ENCODE measurements at regions not wholly inside any gene's neighbourhood (a gene's known extent, or its start where the extent isn't known, plus 50 kb on each side); places are given as distances from the start of the nearest gene placed in this dataset.

DNA sequence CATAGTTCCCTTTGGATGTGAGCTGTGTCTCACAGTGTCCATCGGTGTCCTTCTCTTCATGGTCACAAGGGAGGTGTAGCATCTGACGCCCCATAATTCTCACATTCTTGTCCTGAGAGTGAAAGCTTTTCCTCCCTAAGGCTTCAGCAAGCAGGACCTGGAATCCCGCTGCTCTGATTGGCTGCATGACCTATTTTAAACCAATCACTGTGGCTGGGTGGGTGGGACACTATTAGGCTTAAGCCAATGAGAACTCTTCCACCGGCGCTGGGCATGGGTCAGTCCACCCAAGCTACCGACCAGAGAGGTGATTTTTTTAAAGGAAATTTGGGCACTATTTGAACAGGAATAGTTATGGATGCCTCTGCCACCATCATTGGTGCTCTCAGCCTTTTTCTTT is 385.9 kb downstream of the MFSD1 start:
- Histone ChIP-seq H3K36me3 (ENCODE audit: control insufficient read depth, insufficient read depth, low read length) (no peaks in the 10 kb centered on the region), H3K4me3 (ENCODE audit: low read depth, low read length) (no peak overlapping the region), H3K27me3 (ENCODE audit: control insufficient read depth, insufficient read depth, low read length) (no peaks in the 10 kb centered on the region)
- FAIRE-seq = no peak
- TF ChIP-seq, protein P1, sequence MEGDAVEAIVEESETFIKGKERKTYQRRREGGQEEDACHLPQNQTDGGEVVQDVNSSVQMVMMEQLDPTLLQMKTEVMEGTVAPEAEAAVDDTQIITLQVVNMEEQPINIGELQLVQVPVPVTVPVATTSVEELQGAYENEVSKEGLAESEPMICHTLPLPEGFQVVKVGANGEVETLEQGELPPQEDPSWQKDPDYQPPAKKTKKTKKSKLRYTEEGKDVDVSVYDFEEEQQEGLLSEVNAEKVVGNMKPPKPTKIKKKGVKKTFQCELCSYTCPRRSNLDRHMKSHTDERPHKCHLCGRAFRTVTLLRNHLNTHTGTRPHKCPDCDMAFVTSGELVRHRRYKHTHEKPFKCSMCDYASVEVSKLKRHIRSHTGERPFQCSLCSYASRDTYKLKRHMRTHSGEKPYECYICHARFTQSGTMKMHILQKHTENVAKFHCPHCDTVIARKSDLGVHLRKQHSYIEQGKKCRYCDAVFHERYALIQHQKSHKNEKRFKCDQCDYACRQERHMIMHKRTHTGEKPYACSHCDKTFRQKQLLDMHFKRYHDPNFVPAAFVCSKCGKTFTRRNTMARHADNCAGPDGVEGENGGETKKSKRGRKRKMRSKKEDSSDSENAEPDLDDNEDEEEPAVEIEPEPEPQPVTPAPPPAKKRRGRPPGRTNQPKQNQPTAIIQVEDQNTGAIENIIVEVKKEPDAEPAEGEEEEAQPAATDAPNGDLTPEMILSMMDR (IDR thresholded peaks at IDR 0.05; ENCODE audit: insufficient read depth, low read length, severe bottlenecking) = no peak
- no peak for DNase-seq (ENCODE audit: low read depth)

DNA sequence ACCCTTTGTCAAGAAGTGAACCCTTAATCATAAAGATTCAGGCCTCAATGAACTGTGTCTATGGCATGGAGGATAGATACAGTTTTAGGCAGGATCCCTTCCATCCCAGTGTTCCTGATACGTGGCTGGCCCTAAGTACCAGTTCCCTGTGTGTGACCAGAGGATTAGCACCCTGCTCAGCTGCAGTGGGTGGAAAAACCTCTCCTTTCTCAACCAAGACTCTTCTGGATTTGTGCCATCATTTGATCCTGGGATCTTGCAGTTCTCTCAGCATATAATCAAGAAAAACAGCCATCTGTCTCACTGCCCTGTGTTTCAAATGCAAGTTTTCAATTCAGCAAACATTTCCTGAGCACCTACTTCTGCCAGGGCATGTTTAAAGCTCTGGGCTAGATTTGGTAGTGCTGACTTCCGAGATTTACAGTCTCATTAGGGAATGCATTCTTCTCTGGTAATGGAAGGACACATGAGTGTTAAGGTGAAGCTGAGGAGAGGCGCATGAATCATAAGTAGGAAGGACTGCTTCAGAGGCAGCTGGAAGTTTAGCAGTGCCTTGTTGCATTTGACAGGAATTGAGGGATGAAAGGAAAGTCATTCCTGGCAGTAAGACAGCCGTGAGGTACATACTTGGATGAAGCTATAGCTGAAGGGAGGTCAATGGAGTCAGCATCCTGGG is 388.3 kb downstream of the MFSD1 start:
- H3K27me3 ChIP-seq (ENCODE audit: control insufficient read depth, insufficient read depth, low read length) = no peaks in the 10 kb centered on the region
- no peak overlapping the region for H3K4me3 ChIP-seq (ENCODE audit: low read depth, low read length)
- no peaks in the 10 kb centered on the region for H3K36me3 ChIP-seq (ENCODE audit: control insufficient read depth, insufficient read depth, low read length)
- FAIRE-seq = no peak
- DNase-seq (ENCODE audit: low read depth) = peak; percentile 56
- TF ChIP-seq, protein P1 (IDR thresholded peaks at IDR 0.05; ENCODE audit: insufficient read depth, low read length, severe bottlenecking) = no peak

DNA sequence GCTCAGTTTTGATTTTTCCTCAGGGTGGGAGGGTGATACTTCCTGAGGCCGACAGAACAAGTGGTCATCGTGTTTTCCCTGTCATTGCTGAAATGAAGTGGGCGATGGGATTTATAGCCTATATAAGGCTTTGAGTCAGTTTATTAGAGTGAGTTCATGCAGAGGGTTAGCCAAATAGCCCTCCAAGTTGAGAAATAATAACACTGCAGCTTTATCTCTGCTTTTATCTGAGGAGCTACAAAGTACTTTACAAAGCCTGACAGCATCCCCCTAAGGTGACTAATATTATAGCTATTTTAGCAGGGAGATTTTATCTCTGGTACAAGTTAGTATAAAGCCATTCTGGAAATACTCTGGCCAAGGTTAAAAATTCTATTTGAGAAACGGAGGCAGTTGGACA is 389.6 kb downstream of the MFSD1 start:
- no peaks in the 10 kb centered on the region for H3K36me3 ChIP-seq (ENCODE audit: control insufficient read depth, insufficient read depth, low read length)
- TF ChIP-seq, protein P1 (IDR thresholded peaks at IDR 0.05; ENCODE audit: insufficient read depth, low read length, severe bottlenecking) = no peak
- H3K27me3 ChIP-seq (ENCODE audit: control insufficient read depth, insufficient read depth, low read length) = no peaks in the 10 kb centered on the region
- DNase-seq (ENCODE audit: low read depth) = no peak
- no peak for FAIRE-seq
- no peak overlapping the region for H3K4me3 ChIP-seq (ENCODE audit: low read depth, low read length)

DNA sequence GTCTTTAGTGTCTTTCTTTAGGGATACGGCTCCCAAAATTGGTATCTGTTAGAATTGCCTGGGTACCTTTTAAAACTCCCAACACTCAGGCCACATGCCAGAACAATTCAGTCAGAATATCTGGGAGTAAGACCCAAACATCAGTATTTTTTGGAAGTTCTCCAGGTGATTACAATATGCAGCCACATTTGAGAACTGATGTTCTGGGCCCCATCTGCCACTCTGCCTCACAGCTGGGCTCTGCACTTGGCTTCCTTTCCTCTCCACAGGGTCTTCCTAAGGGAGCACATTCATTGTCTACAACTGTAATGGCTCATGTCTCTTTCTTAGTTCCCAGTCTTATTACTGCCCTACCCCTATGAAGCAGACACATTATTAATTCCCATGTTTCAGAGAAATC is 394.5 kb downstream of the MFSD1 start:
- DNase-seq (ENCODE audit: low read depth) (no peak), FAIRE-seq (no peak)
- Histone ChIP-seq H3K4me3 (ENCODE audit: low read depth, low read length) (no peak overlapping the region), H3K36me3 (ENCODE audit: control insufficient read depth, insufficient read depth, low read length) (no peaks in the 10 kb centered on the region), H3K27me3 (ENCODE audit: control insufficient read depth, insufficient read depth, low read length) (no peaks in the 10 kb centered on the region)
- TF ChIP-seq, protein P1 (IDR thresholded peaks at IDR 0.05; ENCODE audit: insufficient read depth, low read length, severe bottlenecking) = no peak

DNA sequence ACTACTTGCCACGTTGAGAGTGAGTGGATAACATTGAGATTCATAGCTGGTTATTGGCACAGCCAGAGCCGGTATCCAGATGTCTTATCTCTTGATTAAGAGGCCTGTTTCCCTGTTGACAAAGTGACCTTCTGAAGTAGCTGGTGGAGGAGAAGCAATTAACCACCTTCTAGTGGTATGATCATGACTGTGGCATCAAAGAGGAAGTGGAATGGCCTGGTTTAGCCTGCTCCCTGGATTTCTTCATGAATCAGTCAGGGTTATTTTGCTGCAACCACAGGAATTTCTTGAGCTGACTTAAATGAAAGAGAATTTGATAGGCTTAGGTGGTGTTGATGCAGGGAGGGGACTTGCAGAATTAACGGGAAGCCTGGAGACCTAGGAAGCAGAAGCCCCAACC is 398.3 kb downstream of the MFSD1 start:
- FAIRE-seq (no peak), DNase-seq (ENCODE audit: low read depth) (peak; percentile 59)
- Histone ChIP-seq H3K36me3 (ENCODE audit: control insufficient read depth, insufficient read depth, low read length) (no peaks in the 10 kb centered on the region), H3K4me3 (ENCODE audit: low read depth, low read length) (no peak overlapping the region), H3K27me3 (ENCODE audit: control insufficient read depth, insufficient read depth, low read length) (no peaks in the 10 kb centered on the region)
- TF ChIP-seq, protein P1 (IDR thresholded peaks at IDR 0.05; ENCODE audit: insufficient read depth, low read length, severe bottlenecking) = no peak

DNA sequence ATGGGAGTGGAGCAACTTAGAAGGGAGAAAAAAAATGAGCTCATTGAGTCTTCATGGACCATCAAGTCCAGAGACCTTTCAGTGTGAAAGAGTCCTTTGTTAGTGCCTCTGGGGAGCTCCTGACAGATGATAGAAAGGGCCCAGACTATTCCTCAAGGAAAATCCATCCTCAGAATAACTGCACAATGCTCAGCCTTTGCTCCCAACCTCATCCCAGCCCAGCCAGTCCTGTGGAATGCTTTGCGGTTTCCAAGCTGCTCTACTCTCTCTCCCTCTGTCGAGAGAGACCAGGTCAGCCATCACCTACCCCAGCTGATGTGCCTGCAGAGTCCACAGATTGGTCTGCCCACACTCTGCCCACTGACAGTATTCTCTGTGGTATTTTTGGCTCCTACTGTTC is 406.2 kb downstream of the MFSD1 start:
- TF ChIP-seq, protein P1 (IDR thresholded peaks at IDR 0.05; ENCODE audit: insufficient read depth, low read length, severe bottlenecking) = no peak
- FAIRE-seq (no peak), DNase-seq (ENCODE audit: low read depth) (no peak)
- H3K36me3 ChIP-seq (ENCODE audit: control insufficient read depth, insufficient read depth, low read length) = no peaks in the 10 kb centered on the region
- no peaks in the 10 kb centered on the region for H3K27me3 ChIP-seq (ENCODE audit: control insufficient read depth, insufficient read depth, low read length)
- no peak overlapping the region for H3K4me3 ChIP-seq (ENCODE audit: low read depth, low read length)

All from bronchial epithelial cell (primary cell).